ENCODE measurements at regions not wholly inside any gene's neighbourhood (a gene's known extent, or its start where the extent isn't known, plus 50 kb on each side); places are given as distances from the start of the nearest gene placed in this dataset.
"Not testable (repeated sequence)": the region's sequence is repeated elsewhere in the genome, so short reads cannot be mapped to it uniquely, and the experiment has no call there.

- DNase-seq: no peak
These were observed 50.5 kb upstream of the PRNP start for GRCh38 chr20:4635781-4636180.

GRCh38 chr20:4635342-4635741 is 50.9 kb upstream of the PRNP start:
- no peak for DNase-seq

GRCh38 chr20:4633780-4634179 is 52.5 kb upstream of the PRNP start:
- DNase-seq: no peak

- DNase-seq: no peak
These were observed 52.9 kb upstream of the PRNP start for GRCh38 chr20:4633379-4633778.

GRCh38 chr20:4632876-4633275 is 53.4 kb upstream of the PRNP start:
- DNase-seq: no peak

- DNase-seq: no peak
These were observed 60.0 kb upstream of the PRNP start for GRCh38 chr20:4626228-4626627.

GRCh38 chr20:4625687-4626086 is 60.6 kb upstream of the PRNP start:
- no peak for DNase-seq

GRCh38 chr20:4624675-4625336 is 61.5 kb upstream of the PRNP start:
- not testable (repeated sequence) for DNase-seq

GRCh38 chr20:4619144-4619543 is 67.1 kb upstream of the PRNP start:
- DNase-seq: not testable (repeated sequence)

- DNase-seq: no peak
These were observed 68.8 kb upstream of the PRNP start for GRCh38 chr20:4617484-4617883.

GRCh38 chr20:4617019-4617418 is 69.2 kb upstream of the PRNP start:
- no peak for DNase-seq

- DNase-seq: no peak
These were observed 72.3 kb upstream of the PRNP start for GRCh38 chr20:4613718-4614620.

GRCh38 chr20:4613184-4613583 is 73.1 kb upstream of the PRNP start:
- DNase-seq: no peak

GRCh38 chr20:4610871-4611270 is 75.4 kb upstream of the PRNP start:
- no peak for DNase-seq

- DNase-seq: no peak
These were observed 76.7 kb upstream of the PRNP start for GRCh38 chr20:4609511-4609910.

- DNase-seq: no peak
These were observed 77.4 kb upstream of the PRNP start for GRCh38 chr20:4608861-4609260.

- peak; percentile 54 for DNase-seq
These were observed 79.0 kb upstream of the PRNP start for GRCh38 chr20:4607287-4607713.

GRCh38 chr20:4606051-4606450 is 80.2 kb upstream of the PRNP start:
- no peak for DNase-seq

- no peak for DNase-seq
These were observed 81.1 kb upstream of the PRNP start for GRCh38 chr20:4605166-4605565.

GRCh38 chr20:4604580-4604979 is 81.7 kb upstream of the PRNP start:
- DNase-seq: no peak

GRCh38 chr20:4603724-4604123 is 82.5 kb upstream of the PRNP start:
- no peak for DNase-seq

- no peak for DNase-seq
These were observed 84.0 kb upstream of the PRNP start for GRCh38 chr20:4602297-4602631.

- peak; percentile 58 for DNase-seq
These were observed 84.5 kb upstream of the PRNP start for GRCh38 chr20:4601630-4602296.

All from NCI-H1092 (cell line).